HG03565 (cell line): ENCODE measurements at regions not wholly inside any gene's neighbourhood (a gene's known extent, or its start where the extent isn't known, plus 50 kb on each side); places are given as distances from the start of the nearest gene placed in this dataset.
"Not testable (repeated sequence)": the region's sequence is repeated elsewhere in the genome, so short reads cannot be mapped to it uniquely, and the experiment has no call there.

Experiments used
- ATAC-seq: cut with Tn5 transposase; IDR thresholded peaks from one replicate; pipeline ENCODE4 v1.9.1; 2021; ENCODE audit warnings: mild to moderate bottlenecking, moderate library complexity; ENCODE audit not compliant: unreplicated experiment

DNA sequence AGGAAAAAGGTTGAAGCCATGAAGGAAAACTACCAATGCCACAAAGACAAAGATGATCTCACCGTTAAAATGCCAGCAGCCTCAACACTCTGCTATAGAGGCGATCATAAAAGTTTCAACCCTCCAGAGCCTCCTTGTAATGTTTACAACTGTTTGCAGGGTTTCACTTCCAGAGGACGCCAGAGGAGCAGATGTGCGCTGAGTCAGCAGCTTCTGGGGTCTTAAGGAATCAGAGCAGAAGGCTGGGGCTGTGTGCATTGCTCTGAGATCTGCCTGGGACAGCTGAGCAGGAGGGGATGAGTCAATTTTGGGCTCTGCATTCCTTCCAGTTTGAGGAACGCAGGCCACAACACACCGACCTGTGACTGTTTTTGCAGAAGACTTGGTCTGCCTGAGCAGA is 98.3 kb downstream of the TMEM130 start:
- ATAC-seq = no peak

DNA sequence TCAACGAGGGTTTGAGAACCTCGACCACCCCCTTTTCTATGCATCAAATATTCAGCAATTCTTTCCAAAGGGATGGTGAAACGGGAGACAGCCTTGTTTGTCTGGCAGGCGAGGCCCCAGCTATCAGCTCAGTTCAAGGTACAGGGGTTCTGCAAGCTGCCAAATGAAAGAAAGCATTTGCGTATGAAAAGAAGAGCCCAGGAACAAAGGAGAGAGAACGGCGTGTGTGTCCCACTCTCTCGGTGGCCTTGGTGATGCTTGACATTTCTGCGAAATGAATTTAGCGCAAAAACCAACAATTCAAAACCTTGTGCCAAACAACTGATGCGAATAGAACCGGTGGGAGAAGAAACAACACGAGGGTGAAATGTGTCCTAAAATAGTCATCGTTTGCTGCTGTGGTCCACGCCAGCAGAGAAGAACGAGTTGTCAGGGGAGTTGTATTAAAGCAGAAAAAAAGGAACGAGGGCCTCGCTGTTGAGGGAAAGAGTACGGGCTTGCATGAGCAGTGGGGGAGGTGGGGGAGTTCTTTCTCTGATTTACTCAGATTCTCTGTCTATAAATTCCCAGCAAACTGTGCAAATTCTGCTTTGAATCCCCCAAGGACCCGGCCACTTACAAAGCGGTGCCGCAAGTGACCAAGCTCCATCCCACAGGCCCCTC is 97.7 kb downstream of the TMEM130 start:
- no peak for ATAC-seq

DNA sequence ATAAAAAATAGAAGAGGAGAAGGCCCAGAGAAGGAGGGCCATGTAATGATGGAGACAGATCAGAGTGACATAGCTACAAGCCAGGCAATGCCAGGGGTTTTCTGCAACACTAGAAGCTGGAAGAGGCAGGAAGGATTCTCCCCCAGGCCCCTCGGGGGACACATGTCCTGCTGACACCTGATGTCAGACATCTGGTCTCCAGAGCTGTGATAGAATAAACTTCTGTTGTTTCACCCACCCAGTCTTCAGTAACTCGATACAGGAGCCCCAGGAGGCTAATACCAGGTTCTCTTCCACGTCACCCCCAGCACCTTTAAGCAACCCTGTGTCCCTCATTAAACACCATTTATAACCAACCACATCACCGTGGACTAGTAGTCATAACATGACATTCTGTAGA is 94.9 kb downstream of the TMEM130 start:
- ATAC-seq = no peak

DNA sequence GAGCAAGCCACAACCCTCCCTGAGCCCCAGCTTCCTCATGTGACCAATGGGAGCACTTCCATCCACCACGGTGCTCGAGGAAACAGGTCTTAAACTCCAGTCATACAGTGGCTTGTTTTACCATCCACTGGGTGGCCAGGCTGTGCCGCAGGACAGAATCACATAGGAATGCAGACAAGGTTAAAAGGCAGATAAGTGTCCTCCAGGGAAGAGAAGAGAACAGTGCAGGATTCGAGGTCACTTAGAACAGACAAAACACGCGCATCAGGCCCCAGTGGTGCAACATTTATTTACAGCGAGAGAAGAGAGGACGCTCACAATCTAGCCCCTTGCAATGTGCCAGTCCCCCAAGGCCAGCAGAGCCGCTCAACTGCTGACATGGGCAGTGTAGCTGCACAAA is 92.8 kb downstream of the TMEM130 start:
- ATAC-seq = no peak

DNA sequence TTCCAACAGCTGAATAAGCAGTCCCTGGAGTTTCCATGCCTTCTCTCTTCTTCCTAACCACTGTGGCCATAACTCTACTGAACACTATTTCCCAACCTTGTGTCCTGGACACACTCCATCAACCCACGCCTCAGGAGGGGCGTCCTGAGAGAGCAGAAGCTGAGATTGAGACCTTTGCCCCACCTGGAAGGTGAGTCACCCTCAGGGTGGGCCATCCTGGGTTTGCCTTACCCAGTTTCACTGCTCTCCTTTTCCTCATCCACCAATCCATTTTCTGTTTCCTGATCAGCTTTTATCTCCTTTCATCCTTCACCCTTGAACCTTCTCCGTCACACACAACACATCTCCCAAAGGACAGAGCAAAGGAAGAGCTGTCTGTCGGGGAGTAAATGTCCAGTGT is 91.4 kb downstream of the TMEM130 start:
- no peak for ATAC-seq

DNA sequence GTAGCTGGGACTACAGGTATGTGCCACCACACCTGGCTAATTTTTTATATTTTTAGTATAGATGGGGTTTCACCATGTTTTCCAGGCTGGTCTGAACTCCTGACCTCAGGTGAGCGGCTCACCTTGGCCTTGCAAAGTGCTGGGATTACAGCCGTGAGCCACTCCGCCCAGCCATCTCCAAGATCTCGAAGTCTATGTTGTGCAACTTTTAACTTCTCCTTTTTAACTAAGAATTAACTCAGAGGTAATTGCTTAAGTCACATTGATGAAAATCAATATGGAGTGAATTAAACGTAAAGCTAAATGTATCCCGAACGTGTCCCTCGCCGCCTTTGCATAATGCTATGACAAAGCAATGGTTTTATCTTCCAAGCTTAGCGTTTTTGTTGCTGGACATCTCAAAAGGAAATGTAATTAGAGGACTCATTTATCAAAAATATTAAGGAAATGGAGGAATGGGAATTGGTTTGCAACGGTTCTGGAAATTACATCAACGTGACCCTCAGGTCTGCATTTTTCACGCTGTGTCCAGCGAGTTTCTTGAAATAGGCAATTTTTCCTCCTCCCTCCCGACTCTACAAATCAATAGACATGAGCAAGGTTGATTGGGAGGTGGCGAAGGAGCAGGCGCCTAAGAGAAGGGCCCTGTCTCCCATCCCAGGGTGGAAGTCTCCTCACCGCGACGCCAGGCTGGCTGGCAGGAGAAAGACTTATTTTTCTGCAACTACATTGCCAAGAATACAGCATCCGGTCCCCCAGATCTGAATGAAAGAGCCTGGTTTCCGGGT is 89.8 kb downstream of the TMEM130 start:
- no peak for ATAC-seq

DNA sequence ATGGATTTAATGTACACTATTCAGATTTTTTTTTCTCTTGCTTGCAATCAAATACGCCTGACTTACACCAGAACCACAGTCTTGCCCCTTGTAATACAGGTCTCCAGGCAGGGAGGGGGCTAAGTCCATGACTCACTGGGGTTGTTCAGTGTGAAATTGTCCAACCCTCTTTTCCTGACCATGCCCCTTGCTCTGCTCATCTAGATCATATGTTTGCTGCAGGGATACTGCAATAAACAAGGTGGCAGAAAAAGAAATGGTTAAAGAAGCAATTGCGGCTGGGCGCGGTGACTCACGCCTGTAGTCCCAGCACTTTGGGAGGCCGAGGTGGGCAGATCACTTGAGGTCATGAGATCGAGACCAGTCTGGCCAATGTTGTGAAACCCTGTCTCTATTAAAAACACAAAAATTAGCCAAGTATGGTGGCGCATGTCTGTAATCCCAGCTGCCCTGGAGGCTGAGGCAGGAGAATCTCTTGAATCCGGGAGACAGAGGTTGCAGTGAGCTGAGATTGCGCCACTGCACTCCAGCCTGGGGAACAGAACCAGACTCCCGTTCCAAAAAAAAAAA is 85.5 kb downstream of the TMEM130 start:
- ATAC-seq = no peak

DNA sequence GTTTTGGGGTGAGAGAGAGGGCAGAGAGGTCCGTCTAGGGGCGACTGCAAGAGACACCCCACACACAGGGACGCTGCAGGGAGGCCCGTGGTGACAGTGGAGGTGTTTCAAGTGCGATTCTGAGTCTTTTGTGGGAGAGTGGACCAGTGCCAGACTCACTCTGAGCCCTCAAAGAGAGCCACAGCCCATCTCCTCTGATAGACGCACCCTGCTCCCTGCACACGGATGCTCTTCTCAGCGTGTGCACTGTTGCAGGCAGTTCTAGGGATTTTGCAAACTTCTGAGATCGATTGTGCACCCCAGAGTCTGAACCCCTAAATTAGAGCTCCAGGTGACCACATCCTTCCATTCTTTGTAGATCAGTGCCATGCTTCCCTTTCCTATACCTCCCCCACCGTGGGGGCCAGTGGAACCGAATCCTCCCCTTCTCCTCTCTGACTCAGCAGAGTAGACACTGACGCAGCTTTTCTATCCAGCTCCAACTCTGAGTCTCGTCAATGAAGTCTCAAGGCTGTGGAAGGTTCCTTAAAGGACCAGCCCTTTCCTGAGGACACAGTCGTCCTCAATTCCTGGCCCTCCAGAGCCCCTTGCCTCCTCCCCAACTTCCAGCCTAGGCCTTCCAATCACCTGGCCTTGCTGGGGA is 83.8 kb downstream of the TMEM130 start:
- no peak for ATAC-seq

DNA sequence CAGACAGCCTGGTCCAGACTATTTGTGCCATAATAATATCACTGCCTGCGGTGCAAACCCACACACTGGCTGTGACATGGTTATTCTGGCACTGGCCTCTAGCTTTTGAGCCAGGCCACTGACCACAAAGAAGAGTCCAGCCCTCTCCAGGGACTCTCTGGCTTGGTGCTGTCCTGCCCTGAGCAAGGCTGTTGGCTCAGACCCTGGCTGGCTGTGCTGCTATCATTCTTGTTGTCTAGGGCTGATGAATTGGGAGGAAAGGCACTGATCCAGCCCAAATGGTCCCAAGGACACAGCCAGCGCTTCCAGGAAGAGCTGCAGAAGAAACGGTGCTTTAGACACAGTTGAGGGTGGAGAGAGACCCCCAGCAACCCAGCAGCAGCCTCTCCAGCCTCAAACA is 80.8 kb downstream of the TMEM130 start:
- ATAC-seq = no peak

DNA sequence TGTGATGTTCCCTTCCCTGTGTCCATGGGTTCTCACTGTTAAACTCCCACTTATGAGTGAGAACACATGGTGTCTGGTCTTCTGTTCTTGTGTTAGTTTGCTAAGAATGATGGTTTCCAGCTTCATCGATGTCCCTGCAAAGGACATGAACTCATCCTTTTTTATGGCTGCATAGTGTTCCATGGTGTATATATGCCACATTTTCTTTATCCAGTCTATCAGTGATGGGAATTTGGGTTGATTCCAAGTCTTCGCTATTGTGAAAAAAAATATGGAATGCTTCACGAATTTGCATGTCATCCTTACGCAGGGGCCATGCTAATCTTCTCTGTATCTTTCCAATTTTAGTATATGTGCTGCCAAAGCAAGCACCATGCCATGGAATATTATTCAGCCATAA is 75.4 kb downstream of the TMEM130 start:
- not testable (repeated sequence) for ATAC-seq

DNA sequence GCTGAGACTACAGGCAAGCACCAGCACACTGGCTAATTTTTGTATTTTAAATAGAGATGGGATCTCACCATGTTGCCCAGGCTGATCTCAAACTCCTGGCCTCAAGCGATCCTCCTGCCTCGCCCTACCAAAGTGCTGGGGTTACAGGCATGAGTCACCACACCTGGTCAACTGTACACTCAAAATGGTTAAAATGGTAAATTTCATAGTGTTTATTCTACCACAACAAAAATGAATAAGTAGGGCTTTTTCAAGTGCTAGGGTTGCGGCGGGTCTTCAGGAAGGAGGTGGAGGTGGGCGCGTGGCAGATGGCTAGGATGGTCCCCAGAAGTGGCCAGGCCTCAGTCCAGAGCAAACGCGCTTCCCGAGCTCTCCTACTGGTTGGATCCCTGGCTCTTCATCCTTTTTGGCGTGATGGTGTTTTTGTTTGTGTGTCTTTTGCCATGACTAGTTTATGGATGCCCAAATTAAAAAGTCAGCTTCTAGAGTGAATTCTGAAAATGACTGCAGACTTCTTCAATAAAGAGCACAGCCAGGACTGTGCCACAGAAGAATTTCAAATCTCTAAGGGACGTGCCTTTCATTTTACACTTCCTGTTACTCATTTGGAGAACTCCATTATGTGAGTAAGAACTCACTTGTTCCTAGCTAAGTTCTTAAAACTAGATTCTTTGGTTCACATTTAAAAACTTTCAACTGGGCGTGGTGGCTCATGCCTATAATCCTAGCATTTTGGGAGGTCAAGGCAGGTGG is 73.9 kb downstream of the TMEM130 start:
- peak; percentile 93 for ATAC-seq
